Tongue (tissue), 1 donor: ENCODE measurements at regions not wholly inside any gene's neighbourhood (a gene's known extent, or its start where the extent isn't known, plus 50 kb on each side); places are given as distances from the start of the nearest gene placed in this dataset.

ENCODE experiments used
- DNase-seq: peaks from one replicate; pipeline ENCODE4 v3.0.0-alpha.2; 2015

DNA sequence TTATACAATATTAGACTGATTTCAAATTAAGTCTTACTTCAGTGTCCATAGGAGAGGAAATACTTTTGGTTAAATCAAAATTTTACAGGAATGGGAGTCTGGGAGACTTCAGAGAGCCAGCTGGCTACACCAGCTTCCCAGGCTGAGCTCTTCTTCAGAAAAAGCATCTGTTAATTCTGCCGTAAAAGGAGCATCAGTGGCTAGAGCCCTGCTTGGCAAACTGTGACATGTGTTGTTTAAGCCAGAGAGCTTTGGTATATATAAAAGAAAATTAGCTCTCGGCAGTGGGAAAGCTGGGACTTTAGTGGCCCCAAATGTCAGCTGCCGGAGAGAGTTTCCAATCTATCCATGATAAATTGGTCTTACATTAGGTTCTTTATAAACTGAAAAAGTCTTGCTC lies 378.8 kb upstream of the TUSC1 start:
- peak; percentile 13 for DNase-seq

DNA sequence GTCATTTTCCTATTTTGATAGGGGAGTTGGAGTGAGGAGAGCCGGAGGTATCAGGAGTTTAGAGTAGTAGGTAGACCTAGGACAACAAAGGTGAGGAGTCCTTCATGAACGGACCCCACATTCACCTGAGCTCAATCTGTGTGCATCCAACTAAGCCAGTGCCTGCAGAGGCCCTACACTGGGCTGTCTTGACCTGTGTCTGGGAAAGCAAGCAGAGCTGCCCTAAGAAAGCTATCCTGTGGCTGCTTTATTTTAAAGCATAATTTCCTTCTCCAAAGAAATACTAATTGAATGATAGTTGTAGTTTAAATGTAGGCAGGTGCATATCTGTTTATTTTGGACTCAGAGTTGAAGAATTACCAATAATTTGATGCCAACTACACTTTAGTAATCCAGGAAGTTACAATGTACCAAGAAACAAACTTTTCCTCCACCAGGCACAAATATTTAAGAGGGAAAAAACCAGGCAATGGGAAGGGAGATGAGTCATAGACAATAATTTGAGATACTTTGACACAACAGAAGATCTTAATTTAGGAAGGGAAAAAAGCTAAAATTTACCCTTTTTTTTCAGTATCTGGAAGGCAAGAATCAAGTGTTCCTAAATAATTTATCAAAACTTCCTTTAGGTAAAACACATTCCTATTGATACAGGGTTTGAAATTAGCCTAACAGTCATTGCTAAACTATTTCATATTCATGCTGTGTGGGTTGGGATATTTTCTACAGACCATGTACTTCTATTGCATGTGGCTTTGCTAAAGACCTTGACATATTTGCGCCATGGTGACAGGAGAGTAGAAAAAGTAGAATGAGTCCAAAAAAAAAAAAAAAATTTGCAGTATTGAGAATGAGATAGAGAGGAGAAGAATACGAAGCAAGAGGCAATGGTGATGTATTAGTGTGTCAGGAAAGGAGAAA lies 376.6 kb upstream of the TUSC1 start:
- no peak for DNase-seq

DNA sequence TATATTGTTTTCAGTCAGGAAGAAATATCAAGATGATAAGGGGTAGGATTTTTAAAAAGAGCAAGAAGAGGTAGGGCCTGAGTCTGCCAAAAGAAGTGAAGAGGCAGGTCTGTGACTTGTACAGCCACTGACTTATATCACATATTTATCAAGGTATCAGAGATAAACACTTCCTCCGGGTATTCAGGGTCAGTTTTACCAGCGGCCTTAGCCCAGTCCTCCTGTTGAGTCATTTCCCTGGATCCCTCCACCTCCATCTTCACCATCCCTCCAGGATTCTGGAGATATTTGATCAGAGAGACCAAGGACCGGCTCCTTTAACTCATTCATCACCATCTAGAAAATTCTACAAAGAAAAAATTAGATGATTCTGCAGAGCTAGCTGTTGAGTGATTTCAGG lies 375.7 kb upstream of the TUSC1 start:
- DNase-seq: no peak

DNA sequence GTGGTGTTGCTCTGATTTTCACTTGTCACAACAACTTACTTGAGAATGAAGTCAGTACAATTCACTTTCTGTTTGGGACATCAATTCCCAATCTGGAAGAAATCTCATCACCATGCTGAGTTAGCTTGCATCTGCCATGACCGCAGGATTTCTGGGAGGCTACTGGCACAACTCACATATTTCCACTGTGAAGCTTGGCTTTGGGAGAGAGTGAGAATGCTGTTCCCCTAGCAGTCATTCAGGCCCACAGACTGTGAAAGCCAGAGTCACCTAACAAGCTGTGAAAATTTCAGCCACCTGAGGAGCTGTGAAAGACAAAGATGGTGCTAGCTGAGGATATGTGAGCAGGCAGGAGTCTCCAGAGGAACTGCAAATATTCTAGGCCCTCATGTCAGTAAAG lies 365.2 kb upstream of the TUSC1 start:
- no peak for DNase-seq

DNA sequence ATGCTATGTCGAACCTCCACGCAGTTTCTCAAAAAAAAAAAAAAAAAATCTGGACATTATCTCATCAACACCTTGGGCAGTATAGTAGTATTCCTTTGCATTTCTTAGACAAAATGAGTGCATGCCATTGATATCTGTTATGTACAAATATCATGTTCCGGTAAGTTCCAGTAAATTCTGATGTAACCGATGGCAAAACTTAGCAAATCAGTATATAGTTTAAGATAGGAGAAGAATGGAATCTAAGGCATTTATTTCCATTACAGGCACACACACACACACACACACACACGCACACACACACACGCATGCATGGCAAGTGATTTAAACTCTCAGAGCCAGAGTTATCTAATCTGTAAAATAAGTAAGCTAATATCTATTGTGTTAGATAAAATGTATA lies 356.5 kb upstream of the TUSC1 start:
- no peak for DNase-seq

DNA sequence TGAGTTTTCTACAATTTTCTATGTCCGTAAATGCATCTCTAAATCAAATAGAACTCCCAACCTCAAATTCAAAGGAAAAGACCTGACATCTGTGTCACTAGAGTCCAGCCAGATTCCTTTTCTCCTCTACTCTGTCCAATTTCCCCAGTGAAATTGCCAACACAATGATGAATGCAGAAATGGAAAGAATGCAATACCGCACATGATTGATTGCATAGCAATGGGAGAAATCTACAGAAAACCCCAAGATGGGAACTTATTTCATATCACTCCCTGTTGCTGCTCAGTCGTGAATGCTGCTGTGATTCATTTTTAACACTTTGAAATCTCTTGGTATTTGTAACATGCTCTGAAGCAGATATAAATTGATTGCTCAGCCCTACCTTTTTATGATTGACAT lies 355.1 kb upstream of the TUSC1 start:
- DNase-seq: no peak

DNA sequence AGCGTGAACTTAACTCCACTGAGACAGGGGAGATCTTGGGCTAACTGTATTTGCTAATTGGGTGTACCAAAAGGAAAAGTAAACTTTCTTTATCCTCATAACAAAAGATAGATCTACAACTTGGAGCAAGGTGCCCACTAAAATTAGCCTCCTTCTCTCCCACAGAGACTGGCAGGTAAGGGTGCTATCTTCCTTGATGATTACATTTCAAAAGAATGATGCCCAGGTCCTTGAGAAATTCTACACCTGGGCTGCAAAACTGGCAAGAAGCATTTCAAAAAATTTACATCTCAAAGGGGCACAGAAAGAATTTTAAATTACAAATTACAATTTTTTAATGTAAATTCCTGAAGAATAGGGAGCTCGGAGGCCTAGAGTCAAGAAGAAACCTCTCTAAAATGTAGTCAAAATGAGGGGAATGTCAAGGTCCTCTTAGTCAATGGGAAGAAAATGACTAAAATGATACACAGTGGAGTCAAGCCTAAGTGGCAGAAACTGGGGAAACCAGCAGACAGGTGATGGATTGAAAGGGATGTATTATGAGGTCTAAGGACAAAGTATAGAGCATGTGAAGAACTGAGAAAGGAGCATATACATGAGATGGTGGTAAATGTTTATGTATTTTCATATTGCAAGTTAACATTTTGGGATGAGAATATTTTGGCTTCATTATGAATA lies 348.3 kb upstream of the TUSC1 start:
- no peak for DNase-seq

DNA sequence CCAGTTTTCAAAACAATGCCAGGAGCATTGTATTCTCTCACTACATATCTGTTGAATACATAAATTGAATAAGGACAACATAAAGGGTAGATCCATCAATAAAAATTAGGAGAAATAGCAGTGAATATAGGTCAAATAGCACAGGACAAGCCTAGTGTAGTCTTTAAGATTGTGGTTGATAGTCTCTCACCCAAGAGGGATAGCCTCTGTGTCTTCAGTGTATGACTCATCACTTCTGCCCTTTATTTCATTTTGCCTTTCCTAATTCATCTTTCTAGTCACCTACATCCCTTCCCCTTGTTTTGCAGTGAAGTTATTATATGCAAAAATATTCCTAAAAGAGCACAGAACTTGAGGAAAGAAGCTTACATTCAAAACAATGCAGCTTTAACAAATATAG lies 335.0 kb upstream of the TUSC1 start:
- DNase-seq: no peak

DNA sequence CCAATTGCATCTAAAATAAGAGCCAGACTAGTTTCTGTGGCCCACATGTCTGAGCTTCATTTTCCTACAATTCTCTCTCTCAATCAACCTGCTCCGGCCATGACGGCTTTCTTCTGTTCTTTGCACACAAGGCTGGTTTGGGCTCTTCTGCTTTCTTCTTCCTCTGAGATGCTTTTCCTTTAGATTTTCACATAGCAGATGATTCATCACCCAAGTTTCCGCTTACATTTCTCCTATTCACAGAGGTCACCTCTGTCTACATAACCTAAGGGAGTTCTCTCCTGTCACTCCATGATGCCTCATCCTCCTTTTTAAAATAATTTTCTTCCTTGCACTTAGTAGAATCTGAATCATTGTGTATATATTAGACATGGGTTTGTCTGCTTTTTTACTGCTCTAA lies 334.6 kb upstream of the TUSC1 start:
- no peak for DNase-seq

DNA sequence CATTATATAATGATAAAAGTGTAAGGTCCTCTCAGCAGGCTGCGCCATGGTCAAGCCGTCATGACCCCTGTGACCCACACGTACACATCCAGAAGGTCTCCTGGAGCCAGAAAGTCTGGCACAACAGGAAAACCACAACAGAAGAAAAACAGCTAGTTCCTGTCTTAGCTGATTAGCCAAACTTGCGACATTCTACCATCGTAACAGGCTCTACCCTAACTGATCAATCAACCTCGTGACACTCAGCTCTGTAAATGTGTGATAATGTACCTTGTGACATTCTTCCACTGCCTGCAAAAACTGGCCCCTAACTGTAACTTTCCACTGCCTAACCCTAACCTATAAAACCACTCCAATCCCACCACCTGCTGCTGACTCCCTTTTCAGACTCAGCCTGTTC lies 316.4 kb upstream of the TUSC1 start:
- no peak for DNase-seq

DNA sequence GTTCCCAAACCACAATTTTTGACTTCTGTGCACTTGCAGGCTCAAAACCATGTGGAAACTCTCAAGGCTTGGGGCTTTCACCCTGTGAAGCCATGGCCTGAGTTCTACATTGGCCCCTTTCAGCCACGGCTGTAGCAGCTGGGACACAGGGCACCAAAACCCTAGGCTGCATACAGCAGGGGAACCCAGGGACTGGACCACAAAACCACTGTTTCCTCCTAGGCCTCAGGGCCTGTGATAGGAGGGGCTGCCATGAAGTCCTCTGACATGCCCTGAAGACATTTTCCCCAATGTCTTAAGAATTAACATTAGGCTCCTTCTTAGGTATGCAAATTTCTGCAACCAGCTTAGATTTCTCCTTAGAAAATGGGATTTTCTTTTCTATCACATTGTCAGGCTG lies 312.1 kb upstream of the TUSC1 start:
- no peak for DNase-seq

DNA sequence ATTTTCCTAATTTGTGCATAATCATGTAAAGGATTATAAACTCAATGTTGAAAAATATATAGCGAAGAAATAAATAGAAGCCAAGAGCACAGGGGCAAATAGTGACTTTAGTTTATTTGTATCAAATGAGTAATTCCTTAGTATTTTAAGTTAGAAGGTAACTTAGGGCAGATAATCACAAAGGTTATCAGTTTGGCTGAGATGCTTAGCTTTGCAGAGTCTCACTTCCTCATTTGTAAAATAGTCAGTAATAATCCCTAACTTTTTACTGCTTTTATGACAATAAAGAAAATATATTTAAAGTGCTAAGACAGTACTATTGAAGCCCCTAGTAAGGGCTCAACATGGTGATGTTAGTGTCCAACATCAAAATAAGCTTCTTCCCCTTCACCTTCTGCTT lies 297.4 kb upstream of the TUSC1 start:
- no peak for DNase-seq

DNA sequence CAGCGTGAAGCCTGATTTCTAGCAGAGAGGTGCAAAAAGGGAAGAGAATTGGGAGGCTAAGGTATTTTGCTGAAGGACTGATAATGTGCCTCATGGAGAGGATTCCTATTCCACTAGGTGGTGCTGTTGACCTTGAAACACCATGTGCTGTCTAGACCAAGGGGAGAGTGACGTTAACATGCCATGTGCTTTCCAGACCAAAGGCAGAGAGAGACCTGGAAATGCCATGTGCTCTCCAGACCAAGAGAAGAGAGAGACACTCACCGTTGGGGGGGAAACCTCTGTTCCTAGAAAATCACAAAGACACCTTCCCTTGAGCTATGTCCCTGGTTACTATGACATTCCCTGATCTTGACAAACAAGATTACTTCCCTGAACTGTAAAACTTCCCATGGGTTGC lies 286.0 kb upstream of the TUSC1 start:
- peak; percentile 17 for DNase-seq

DNA sequence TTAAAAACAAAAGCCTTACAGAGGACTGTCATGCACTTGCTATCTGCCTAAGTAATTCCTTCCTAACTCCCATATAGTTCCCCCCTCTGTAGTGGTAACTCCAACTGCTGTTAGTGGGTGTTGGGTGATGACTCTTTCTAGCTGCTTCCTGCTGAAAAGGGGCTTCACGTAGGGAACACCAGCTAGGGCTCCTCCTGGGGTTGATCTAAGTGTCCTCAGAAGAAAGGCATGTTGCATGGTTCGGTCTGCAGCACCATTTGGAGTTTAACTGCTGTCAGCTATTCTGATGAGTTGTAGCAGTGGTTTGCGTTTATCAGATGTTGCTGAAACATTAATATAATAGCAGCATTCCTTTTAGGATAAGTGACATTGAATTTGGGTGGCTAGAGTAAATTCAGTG lies 281.9 kb upstream of the TUSC1 start:
- DNase-seq: no peak

DNA sequence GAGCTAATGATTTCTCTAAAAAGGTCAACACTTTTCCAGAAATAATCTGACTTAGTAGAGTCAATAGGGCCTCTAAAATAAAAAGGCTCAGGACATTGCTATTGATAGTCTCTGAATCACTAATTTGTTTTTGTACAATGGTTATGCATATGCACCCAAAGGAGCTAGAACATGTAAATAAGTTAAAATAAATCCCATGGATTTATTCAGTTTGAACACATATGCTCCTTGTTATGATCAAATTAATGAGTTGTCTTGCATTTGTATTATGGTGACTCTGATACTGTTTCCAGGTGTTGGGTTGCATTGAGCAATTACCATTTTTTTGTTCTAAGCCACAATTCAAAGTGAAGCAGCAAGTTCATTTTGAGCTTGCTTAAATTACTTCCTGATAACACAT lies 276.0 kb upstream of the TUSC1 start:
- no peak for DNase-seq

DNA sequence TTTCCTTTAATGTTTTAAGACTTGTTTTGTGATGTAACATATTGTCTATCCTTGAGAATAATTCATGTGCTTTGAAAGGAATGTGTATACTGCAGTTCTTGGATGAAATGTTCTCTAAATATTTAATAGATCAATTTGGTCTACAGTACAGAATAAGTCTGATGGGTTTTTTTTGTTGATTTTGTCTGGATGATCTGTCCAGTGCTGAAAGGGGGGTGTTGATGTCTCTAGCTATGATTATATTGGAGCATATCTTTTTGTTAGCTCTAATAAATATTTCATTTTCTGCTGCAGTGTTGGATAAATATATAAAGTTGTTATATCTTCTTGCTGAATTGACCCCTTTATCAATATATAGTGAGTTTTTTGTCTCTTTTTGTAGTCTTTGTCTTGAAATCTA lies 269.9 kb upstream of the TUSC1 start:
- DNase-seq: no peak

DNA sequence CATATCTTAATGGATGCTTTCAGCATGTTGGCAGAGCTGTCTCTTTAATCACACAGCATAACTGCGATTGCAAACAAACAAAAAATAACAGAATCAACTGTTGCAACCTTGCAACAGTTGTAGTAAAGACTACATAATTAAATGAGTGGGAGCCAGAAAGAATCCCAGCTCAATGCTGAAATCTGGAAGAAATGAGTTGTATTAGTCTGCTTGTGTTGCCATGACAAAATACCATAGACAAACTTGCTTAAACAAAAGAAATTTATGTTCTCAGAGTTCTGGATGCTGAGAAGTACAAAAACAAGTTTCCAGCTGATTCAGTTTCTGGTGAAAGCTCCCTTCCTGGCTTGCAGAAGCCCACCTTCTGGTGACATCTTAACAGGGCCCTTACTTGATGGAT lies 260.9 kb upstream of the TUSC1 start:
- DNase-seq: peak; percentile 4

DNA sequence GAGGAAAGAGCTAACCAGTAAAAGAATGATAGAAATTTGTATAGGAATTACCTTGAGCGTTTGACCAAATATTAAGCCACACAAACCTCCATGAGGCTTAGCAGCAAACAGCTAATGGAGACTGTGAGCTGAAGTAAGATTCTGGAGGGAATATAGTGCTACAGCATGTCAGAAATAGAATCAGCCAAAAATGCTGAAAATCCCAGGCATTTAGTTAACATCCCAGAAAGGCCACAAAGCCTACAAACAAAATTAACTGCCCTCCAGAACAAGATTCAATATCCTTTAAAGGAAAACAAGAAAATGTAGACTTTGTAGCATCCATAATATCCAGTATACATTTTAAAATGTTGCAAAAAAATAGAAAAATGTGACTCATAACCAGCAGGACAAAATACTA lies 257.8 kb upstream of the TUSC1 start:
- DNase-seq: no peak

DNA sequence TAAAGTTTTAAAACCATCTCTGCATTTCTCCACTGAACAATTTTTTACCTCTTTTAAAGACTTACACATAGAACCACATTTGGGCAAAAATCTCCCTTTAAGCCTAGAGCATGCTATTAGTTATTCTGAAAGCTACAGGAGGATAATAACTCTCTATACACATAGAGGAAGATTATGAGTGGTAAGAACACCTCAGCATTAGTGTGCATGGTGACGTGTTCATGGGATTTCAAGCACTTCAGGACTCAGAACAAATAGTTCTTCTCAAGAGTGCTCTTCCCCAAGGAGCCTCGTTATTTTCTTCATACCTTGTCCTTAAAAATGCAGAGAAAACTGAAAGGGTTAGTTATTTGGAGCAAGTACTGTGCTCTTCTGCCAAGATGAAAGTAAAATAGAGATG lies 256.9 kb upstream of the TUSC1 start:
- DNase-seq: no peak

DNA sequence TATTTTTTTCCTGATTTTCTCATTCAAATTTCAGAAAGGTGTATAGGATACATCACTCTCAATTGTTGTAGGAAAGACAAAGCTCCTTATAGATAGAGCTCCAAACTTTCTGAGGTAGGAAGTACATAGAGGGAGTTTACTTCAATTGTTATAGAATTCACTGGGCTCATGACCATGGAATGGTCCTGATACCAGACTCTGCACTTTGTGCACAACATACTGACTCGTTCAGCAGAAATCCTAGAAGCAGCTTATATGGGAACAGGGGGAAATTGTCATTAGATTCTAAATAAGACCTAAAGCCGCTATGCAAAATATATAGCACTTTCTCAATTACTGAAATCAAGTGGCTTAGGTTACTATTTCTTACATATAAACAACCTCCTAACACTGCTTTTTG lies 240.5 kb upstream of the TUSC1 start:
- no peak for DNase-seq

DNA sequence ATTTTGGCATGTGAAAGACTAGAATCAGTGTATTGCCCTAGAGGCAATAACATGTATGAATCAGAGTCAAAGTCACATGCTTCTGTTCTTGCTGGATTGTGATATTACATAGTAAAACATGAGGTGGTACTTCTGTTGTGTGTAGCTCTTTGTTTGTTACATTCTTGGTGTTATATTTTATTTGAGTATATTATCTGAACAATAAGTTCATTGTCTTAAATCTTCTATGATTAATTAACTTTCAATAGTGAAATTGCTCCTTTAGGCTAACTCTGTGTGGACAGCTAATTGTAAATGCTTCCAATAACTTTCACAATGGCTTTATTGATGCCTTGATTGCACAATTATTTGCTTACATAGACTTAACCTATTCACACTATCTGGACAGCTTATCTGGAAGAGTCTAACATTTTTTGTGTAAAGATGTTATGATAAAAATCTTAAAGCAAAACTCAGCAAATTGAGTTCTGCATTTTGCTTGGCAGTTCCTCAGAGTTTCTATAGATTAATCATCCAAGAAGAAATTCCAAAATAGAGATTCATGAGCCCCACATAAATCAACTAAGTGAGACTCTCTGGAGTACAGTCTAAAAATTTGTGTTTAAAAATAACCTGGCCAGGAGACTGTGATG lies 239.6 kb upstream of the TUSC1 start:
- DNase-seq: no peak

DNA sequence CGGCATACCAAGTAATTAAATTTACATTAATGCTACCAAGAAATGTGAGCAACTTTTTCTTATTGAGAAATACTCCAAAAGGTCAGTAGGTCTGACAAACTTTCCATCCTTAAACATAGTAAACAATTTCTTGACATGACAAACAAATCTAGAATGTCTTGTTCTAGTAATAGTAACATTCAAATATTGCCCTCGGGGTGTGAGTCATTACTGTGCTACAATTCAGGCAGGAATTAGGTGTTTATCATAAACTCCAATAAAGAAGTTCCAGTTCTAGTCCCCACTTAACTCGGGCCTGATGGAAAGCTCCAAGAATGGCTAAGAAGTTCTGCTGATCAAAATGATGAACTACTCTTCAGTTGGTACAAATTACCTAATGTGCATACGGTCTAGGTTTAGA lies 235.6 kb upstream of the TUSC1 start:
- DNase-seq: no peak

DNA sequence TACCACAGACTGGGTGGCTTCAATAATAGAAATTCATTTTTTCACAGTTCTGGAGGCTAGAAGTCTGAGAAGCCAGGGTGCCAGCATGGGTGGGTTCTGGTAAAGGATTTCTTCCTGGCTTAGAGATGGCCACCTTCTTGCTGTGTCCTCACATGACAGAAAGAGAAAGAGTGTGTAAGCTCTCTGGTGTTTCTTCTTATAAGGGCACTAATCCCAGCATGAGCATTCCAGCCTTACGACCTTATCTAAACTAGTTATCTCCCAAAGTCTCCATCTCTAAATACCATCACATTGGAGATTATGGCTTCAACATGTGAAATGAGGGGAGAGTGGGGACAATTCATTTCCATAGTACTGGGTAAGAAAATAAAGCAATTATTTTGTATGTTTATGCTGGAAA lies 226.5 kb upstream of the TUSC1 start:
- no peak for DNase-seq

DNA sequence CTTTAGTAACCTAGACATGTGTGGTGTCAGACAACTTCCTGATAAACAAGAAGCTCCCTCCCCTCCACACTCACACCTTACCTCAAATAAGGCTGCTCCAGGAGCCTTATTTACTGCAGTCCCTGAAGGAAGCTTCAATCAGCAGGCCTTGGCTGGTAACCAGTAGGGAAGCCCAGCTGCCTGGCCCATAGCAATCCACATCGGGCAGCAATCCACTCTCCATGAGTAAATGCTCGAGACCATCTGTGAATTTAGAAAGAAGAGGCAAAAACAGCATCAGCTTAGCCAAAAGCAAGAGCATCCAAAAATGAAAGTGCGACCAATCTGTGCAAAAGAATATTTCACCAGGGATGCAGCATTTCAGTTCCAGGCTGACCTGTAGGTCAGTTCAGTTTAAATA lies 213.3 kb upstream of the TUSC1 start:
- peak; percentile 57 for DNase-seq
